GM12878 (cell line): ENCODE measurements at regions not wholly inside any gene's neighbourhood (a gene's known extent, or its start where the extent isn't known, plus 50 kb on each side); places are given as distances from the start of the nearest gene placed in this dataset.

Experiments used
- ATAC-seq: fragments of 200-7000 bp; cut with Tn5 transposase; 3 replicates; pipeline ENCODE4 v1.9.1; 2020; ENCODE audit warnings: mild to moderate bottlenecking, moderate library complexity
- BruUV-seq: library from RNA; stranded (reverse); fragments of 400-500 nt; replicated peaks from 2 replicates; lab custom pipeline; 2021; lab: Mats Ljungman, UMichigan
- CTCF ChIA-PET: fragments of 300-600 bp; sonication (Branson Sonifier 250); formaldehyde crosslinking; extraction: SDS; loops from one replicate; lab custom pipeline; 2021; ENCODE audit warnings: inconsistent platforms; lab: Yijun Ruan, JAX
- POLR2A ChIA-PET: fragments of 350-600 bp; formaldehyde crosslinking; extraction: SDS; loops from one replicate; lab custom pipeline; 2021; ENCODE audit warnings: inconsistent platforms; lab: Charles Lee
- RAD21 ChIA-PET: fragments of 300-600 bp; sonication (Branson Sonifier 250); formaldehyde crosslinking; loops from one replicate; lab custom pipeline; 2023; ENCODE audit warnings: antibody characterized with exemption; ENCODE audit not compliant: unreplicated experiment; lab: Charles Lee
- SMC1A ChIA-PET: fragments of 300-600 bp; sonication (Branson Sonifier 250); formaldehyde crosslinking; loops from one replicate; lab custom pipeline; 2023; ENCODE audit not compliant: unreplicated experiment, uncharacterized antibody; lab: Charles Lee
- DNase-seq: peaks from one replicate; pipeline ENCODE4 v3.0.0-alpha.2; 2011; ENCODE audit warnings: low read depth, low spot score
- FAIRE-seq: peaks from 3 replicates; lab custom pipeline; 2011; peaks lifted over from hg19 to GRCh38; lab: Jason Lieb, UNC
- H2AFZ ChIP-seq: 2 replicates; pipeline ENCODE4 v1.6.0; 2011; ENCODE audit warnings: low read depth, low read length, control low read depth; ENCODE audit not compliant: control insufficient read depth
- H3K27ac ChIP-seq: 2 replicates; pipeline ENCODE4 v1.5.1; 2011; ENCODE audit warnings: control low read depth; ENCODE audit not compliant: control insufficient read depth, insufficient read depth
- H3K27me3 ChIP-seq, 2 experiments: replicated peaks in 1 of 2; 2 replicates each; pipeline versions ENCODE4 v1.6.0 to v1.6.1; 2011; ENCODE audit warnings: low read length in 1 of 2; ENCODE audit not compliant: control insufficient read depth in 2 of 2, insufficient read depth in 2 of 2
- H3K36me3 ChIP-seq, 2 experiments: 2 replicates each; pipeline ENCODE4 v1.5.1; 2011; ENCODE audit warnings: low read length in 1 of 2; ENCODE audit not compliant: control insufficient read depth in 2 of 2, insufficient read depth in 2 of 2
- H3K4me1 ChIP-seq: 2 replicates; pipeline ENCODE4 v1.6.1; 2011; ENCODE audit warnings: mild to moderate bottlenecking, low read length, moderate library complexity, mixed read lengths; ENCODE audit not compliant: control insufficient read depth, insufficient read depth
- H3K4me2 ChIP-seq: 2 replicates; pipeline ENCODE4 v1.6.0; 2011; ENCODE audit warnings: control low read depth; ENCODE audit not compliant: control insufficient read depth, insufficient read depth
- H3K4me3 ChIP-seq: fragments of 200-600 bp; sonication (generic); 2 replicates; pipeline ENCODE4 v1.5.1; 2016
- H3K79me2 ChIP-seq: 2 replicates; pipeline ENCODE4 v1.6.0; 2011; ENCODE audit warnings: low read length; ENCODE audit not compliant: control insufficient read depth, insufficient read depth
- H3K9ac ChIP-seq: 2 replicates; pipeline ENCODE4 v1.8.0; 2011; ENCODE audit warnings: low read length, control low read depth, mixed read lengths; ENCODE audit not compliant: control insufficient read depth, insufficient read depth
- H3K9me3 ChIP-seq: replicated peaks from 3 replicates; pipeline ENCODE4 v1.5.1; 2011; ENCODE audit warnings: mild to moderate bottlenecking, low read length; ENCODE audit not compliant: control insufficient read depth, insufficient read depth
- H4K20me1 ChIP-seq: 2 replicates; pipeline ENCODE4 v1.6.0; 2011; ENCODE audit not compliant: control insufficient read depth, insufficient read depth
- CEBPB ChIP-seq, 2 experiments: fragments of 150-350 bp in 1 of 2; IDR thresholded peaks; 2 replicates each; pipeline ENCODE4 v1.6.1; 2012 to 2014; ENCODE audit warnings: low read depth in 2 of 2, low read length in 2 of 2, borderline replicate concordance in 1 of 2, inconsistent platforms in 1 of 2
- CREB1 ChIP-seq: IDR thresholded peaks from 2 replicates; pipeline ENCODE4 v1.6.1; 2012; ENCODE audit warnings: low read depth, mild to moderate bottlenecking, inconsistent platforms
- ESRRA ChIP-seq: IDR thresholded peaks from 2 replicates; pipeline ENCODE4 v1.6.1; 2012; ENCODE audit warnings: mild to moderate bottlenecking, low read length, improper control_type of control experiment
- ETV6 ChIP-seq, 2 experiments: fragments of 450-650 bp in 1 of 2; IDR thresholded peaks in 1 of 2; conservative IDR thresholded peaks in 1 of 2; 2 replicates each; pipeline ENCODE4 v1.6.1; 2014; ENCODE audit warnings: antibody characterized with exemption in 1 of 2, borderline replicate concordance in 1 of 2, low read depth in 1 of 2, mild to moderate bottlenecking in 1 of 2, moderate library complexity in 1 of 2
- HDGF ChIP-seq: fragments of 450-650 bp; IDR thresholded peaks from 2 replicates; pipeline ENCODE4 v1.6.1; 2016; ENCODE audit warnings: antibody characterized with exemption
- MXI1 ChIP-seq: fragments of 150-350 bp; IDR thresholded peaks from 2 replicates; pipeline ENCODE4 v1.6.1; 2011; ENCODE audit warnings: low read depth, mild to moderate bottlenecking, inconsistent platforms, low read length, improper control_type of control experiment
- NR2C2 ChIP-seq: IDR thresholded peaks from 2 replicates; pipeline ENCODE4 v1.6.1; 2011; ENCODE audit warnings: borderline replicate concordance, low read depth; ENCODE audit not compliant: control insufficient read depth, insufficient read length
- NR2F1 ChIP-seq: fragments of 450-650 bp; conservative IDR thresholded peaks from 2 replicates; pipeline ENCODE4 v1.6.1; 2017; ENCODE audit warnings: mild to moderate bottlenecking
- POU2F2 ChIP-seq: IDR thresholded peaks from 3 replicates; pipeline ENCODE4 v1.6.1; 2011; ENCODE audit warnings: low read depth, mild to moderate bottlenecking, low read length, borderline replicate concordance
- RCOR1 ChIP-seq: conservative IDR thresholded peaks from 2 replicates; pipeline ENCODE4 v1.6.1; 2012; ENCODE audit warnings: low read depth, low read length, improper control_type of control experiment
- TCF7 ChIP-seq: IDR thresholded peaks from 2 replicates; pipeline ENCODE4 v1.6.1; 2014; ENCODE audit warnings: antibody characterized with exemption, borderline replicate concordance
- ZSCAN29 ChIP-seq: fragments of 450-650 bp; IDR thresholded peaks from 2 replicates; pipeline ENCODE4 v1.6.1; 2017; ENCODE audit warnings: mild to moderate bottlenecking, moderate library complexity
- WGBS: methylation state at CpG from one replicate; pipeline ENCODE4 v1.1.6; 2016; ENCODE audit warnings: low lambda C conversion rate; ENCODE audit not compliant: insufficient replicate concordance, insufficient coverage; ENCODE audit errors: missing lambda C conversion rate; 5-methylcytosine and 5-hydroxymethylcytosine counted together
- in situ Hi-C: fragments of 300-500 bp; cut with MboI; formaldehyde crosslinking; loops from 9 replicates; pipeline ENCODE4 v1.14.3; 2018; ENCODE audit warnings: mixed read lengths
- intact Hi-C: fragments of 100-400 bp; cut with micrococcal nuclease; formaldehyde crosslinking; loops from one replicate; pipeline ENCODE4 v1.14.2; 2022; ENCODE audit not compliant: unreplicated experiment

- no peak for DNase-seq
- Histone ChIP-seq H3K4me2 (no peak overlapping the region), H3K27me3 (no peaks in the 10 kb centered on the region; a peak in 1 of 4 replicates), H2AFZ (no peak overlapping the region), H3K36me3 (no peaks in the 10 kb centered on the region), H3K9ac (no peak overlapping the region), H3K4me3 (no peak overlapping the region), H3K79me2 (no peaks in the 10 kb centered on the region), H3K27ac (no peak overlapping the region), H3K4me1 (no peaks in the 10 kb centered on the region)
- 22% methylated on average over 4 of the region's 4 CpGs for WGBS
- ChIA-PET POLR2A (no interaction called here), SMC1A (no interaction called here), RAD21 (no interaction called here), CTCF (no interaction called here)
- ATAC-seq: no peak
- in situ Hi-C loops: no loop called here
- intact Hi-C loops: no loop called here
- no peak for FAIRE-seq
- TF ChIP-seq MXI1 (no peak), ETV6 (conservative IDR thresholded peaks at IDR 0.05 in 1 of 2, IDR thresholded peaks at IDR 0.05 in 1 of 2; ENCODE audit: borderline replicate concordance in 1 of 2, low read depth in 1 of 2) (no peak), NR2F1 (no peak), ESRRA (no peak), CEBPB (IDR thresholded peaks at IDR 0.05; ENCODE audit: borderline replicate concordance in 1 of 2, low read depth in 2 of 2, low read length in 2 of 2) (no peak), CREB1 (no peak), POU2F2 (no peak), ZSCAN29 (no peak), NR2C2 (no peak), TCF7 (no peak), RCOR1 (no peak), HDGF (no peak)
- TF ChIP-seq, all 136 proteins: peak for 0
- no TSS peak for BruUV-seq
- Histone ChIP-seq H4K20me1 (no peaks in the 10 kb centered on the region), H3K9me3 (no peaks in the 10 kb centered on the region)
These were observed 113.1 kb downstream of the POLR2M start for GRCh38 chr15:57819646-57820045.
